Astrocyte (in vitro differentiated cells and primary cell): ENCODE measurements at regions not wholly inside any gene's neighbourhood (a gene's known extent, or its start where the extent isn't known, plus 50 kb on each side); places are given as distances from the start of the nearest gene placed in this dataset.

Source experiments
- EZH2 ChIP-seq: IDR thresholded peaks from 2 replicates; pipeline ENCODE4 v1.6.1; 2012; ENCODE audit warnings: mild to moderate bottlenecking, low read length, inconsistent platforms; ENCODE audit not compliant: insufficient read depth
- TF ChIP-seq, protein P1 (sequence below): IDR thresholded peaks from 2 replicates; pipeline ENCODE4 v1.5.1; 2011; ENCODE audit warnings: low read depth, mild to moderate bottlenecking, inconsistent platforms, low read length, moderate library complexity; ENCODE audit not compliant: insufficient read depth

DNA sequence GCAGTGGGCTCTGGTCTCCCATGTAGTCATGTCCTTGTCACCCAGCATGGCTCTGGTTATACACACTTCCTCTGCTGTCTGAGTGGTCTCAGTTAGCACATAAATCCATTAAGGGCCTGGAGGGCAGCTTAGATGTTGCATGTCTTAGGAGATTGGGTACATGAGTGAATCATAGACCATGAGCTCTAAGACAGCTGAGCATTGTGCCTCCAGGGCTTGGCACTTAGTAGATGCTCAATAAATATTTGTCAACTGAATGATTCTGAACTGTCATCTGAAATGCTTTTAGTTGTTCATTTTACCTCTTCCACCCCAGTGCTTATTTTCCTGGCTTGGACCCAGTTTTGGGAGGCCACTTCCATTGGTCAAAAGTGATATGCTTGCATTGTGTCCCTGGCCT is 135.6 kb downstream of the BOD1 start:
- TF ChIP-seq, protein P1, sequence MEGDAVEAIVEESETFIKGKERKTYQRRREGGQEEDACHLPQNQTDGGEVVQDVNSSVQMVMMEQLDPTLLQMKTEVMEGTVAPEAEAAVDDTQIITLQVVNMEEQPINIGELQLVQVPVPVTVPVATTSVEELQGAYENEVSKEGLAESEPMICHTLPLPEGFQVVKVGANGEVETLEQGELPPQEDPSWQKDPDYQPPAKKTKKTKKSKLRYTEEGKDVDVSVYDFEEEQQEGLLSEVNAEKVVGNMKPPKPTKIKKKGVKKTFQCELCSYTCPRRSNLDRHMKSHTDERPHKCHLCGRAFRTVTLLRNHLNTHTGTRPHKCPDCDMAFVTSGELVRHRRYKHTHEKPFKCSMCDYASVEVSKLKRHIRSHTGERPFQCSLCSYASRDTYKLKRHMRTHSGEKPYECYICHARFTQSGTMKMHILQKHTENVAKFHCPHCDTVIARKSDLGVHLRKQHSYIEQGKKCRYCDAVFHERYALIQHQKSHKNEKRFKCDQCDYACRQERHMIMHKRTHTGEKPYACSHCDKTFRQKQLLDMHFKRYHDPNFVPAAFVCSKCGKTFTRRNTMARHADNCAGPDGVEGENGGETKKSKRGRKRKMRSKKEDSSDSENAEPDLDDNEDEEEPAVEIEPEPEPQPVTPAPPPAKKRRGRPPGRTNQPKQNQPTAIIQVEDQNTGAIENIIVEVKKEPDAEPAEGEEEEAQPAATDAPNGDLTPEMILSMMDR: no peak
- TF ChIP-seq EZH2: no peak
